HG03460 (cell line): ENCODE measurements at regions not wholly inside any gene's neighbourhood (a gene's known extent, or its start where the extent isn't known, plus 50 kb on each side); places are given as distances from the start of the nearest gene placed in this dataset.

Source experiments
- ATAC-seq: cut with Tn5 transposase; IDR thresholded peaks from one replicate; pipeline ENCODE4 v1.9.1; 2021; ENCODE audit not compliant: unreplicated experiment

GRCh38 chr10:21269289-21269688 is 256.2 kb downstream of the SKIDA1 start:
- ATAC-seq: no peak

DNA sequence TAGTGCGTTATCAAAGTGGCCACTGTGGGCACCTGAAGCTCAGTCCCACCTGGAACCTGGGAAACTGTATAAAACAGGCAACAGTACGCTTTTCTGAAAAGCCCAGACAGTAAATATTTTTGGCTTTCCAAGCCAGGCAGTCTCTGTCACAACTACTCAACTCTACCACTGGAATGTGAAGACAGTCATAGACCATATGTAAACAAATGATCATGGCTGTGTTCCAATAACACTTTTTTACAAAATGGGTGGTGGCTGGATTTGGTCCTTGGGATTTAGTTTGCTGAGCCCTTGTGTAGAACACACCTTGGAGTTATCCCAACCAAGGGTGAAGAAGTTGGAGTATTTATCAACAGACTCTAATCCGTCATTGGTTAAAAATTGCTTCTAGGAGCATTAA is 259.9 kb downstream of the SKIDA1 start:
- no peak for ATAC-seq

- ATAC-seq: no peak
Measured at GRCh38 chr10:21264271-21264670, 261.2 kb downstream of the SKIDA1 start.

DNA sequence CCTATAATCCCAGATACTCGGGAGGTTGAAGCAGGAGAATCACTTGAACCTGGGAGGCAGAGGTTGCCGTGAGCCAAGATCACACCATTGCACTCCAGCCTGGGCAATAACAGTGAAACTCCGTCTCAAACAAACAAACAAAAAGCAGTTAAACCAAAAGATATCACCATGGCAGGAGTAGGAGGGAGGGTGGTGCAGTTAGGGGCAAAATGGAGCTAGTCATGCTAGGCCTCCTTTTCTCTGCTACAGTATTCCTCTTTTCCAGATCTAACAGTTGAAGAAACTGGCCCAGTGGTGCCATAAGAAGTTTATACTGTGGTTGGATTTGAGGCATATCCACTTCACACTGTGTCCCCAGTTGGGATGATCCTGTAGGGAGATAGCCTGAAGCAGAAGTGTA is 261.6 kb downstream of the SKIDA1 start:
- no peak for ATAC-seq

- ATAC-seq: no peak
Measured at GRCh38 chr10:21263263-21263803, 262.1 kb downstream of the SKIDA1 start.

GRCh38 chr10:21261842-21262294 is 263.6 kb downstream of the SKIDA1 start:
- ATAC-seq: no peak

- ATAC-seq: no peak
Measured at GRCh38 chr10:21260506-21261149, 264.9 kb downstream of the SKIDA1 start.

GRCh38 chr10:21260066-21260465 is 265.4 kb downstream of the SKIDA1 start:
- no peak for ATAC-seq

- no peak for ATAC-seq
Measured at GRCh38 chr10:21257919-21258318, 267.6 kb downstream of the SKIDA1 start.

- no peak for ATAC-seq
Measured at GRCh38 chr10:21257191-21257590, 268.3 kb downstream of the SKIDA1 start.

- ATAC-seq: no peak
Measured at GRCh38 chr10:21249435-21249834, 276.0 kb downstream of the SKIDA1 start.

DNA sequence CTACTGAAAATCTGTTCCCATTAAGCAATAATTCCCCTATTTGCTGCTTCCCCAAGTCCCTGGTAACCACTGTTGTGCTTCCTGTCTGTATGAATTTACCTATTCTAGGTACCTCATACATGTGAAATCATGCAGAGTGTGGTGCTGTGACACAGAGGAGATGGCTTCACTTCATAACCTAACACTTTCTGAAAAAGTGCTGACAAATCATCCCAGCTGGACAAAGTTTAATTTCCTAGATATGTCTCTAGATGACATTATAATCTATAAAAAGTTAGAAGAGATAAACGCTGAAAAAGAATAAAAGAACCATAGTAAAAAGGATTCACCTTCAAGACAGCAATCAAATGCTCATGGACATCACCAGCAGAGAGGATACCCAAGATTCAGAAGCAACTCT is 277.9 kb downstream of the SKIDA1 start:
- ATAC-seq: no peak

DNA sequence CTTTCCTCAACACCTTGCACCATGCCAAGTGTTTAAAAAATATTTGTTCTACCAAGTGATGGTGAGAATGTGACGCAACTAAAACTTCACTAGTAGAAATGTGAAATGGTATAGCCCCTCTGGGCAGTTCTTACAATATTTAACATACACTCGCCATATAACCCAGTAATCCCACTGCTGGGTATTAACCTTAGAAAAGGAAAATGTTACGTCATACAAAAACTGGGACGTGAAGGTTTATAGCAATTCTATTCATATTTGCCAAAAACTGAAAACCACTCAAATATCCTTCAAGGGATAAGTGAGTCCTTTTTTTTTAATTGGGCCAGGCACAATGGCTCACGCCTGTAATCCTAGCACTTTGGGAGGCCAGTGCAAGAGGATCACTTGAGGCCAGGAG is 279.3 kb downstream of the SKIDA1 start:
- no peak for ATAC-seq

DNA sequence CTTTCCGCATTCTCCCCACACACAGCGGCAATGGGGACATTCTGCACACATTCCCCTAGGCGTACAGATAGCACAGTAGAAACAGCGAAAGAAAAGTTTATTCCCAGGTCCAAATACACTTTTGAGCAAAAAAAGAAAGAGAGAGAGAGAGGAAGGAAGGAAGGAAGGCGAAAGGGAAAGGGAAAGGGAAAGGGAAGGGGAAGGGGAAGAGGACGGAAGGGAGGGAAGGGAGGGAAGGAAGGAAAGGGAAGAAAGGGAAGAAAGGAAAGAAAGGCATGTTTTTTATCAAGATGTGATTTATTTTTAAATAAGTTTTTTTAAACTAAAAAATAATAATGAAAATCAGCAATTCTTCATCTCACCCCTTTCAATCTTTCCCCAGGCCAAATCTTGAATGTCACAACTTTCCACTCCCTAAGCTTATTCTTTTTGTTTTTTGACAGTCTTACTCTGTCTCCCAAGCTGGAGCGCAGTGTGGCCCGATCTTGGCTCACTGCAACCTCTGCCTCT is 281.7 kb downstream of the SKIDA1 start:
- ATAC-seq: no peak

GRCh38 chr10:21242915-21243314 is 282.6 kb downstream of the SKIDA1 start:
- no peak for ATAC-seq

GRCh38 chr10:21238717-21239116 is 286.8 kb downstream of the SKIDA1 start:
- ATAC-seq: no peak

DNA sequence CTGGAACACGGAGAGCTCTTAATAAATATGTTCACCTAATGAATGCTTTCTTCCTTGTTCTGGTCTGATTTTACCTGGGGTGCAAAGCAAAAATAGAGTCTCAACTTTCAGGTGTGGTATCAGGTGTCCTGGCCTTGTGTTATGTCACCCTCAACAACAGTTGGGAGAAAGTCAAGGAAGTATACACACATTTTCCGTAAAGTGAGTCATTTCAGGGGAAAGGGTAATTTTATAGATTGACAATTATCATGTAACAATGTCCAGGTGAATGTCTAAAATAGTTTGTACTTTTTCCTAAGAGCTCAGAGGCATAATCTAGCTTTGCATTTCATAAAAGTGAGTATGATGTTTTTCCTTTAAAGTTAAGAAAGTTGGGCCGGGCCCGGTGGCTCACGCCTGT is 287.4 kb downstream of the SKIDA1 start:
- ATAC-seq: no peak

- ATAC-seq: no peak
Measured at GRCh38 chr10:21234761-21235160, 290.7 kb downstream of the SKIDA1 start.

DNA sequence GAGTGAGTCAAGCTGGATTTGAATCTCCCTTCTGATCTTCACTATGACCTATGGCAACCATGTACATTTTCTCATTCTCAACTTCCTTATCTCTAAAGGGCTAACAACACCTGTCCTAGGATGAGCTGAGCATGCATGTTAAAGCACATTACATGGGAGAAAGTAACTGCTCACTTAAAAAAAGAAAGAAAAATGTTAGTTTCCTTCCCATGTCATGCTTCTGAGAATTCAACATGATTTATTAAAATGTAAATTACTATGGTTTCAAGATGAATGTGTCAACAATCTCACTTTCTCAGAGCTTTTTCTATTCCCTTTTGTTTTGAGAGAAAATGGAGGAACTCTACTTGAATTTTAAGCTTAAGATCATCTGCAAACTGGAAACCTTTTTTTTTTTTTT is 295.3 kb downstream of the SKIDA1 start:
- ATAC-seq: no peak

DNA sequence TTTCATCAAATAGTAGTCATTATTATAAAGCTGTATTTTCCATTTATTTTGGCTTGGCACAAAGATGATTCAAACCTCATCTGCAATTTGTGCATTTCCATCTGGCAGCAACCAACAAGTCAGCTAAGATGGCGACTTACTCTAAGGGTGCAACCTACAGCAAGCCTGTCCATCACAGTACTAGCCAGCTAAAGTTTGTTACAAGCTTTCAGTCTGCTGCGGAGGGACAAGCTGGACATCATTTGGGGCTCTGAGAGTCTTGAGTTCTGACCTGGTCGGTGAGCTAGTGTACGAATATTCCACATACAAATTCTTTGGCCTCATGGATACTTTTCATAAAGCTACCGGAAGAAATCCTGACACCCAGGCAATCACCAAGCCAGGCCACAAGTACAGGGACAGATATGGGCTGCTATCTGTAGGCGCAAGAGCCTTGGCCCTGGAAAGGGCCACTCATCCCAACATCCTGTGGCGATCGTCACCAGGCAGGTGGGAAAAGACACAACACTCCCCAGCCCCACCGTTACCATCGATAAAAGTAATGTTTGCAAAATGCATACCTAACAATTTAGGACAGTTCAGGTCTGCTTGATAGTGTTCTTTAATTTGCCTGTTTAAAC is 307.6 kb downstream of the SKIDA1 start:
- no peak for ATAC-seq

DNA sequence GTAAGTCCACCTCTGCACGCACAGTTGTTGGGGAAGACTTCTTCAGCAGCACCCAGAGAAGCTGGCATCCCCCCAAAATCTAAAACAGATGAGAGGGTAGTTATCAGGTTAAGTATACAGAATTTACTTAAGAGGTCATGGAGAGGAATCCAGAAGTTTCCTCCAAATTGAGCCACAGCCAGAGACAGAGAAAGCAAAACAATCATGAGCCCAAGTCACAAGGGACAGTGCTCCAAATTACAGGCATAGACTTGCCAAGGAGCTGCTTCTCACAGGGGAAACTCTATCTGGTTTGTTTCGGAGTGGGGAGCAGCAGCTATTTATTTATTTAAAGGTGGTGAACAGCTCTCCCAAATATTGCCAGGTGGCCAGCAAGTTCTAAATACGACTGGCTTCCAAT is 308.4 kb downstream of the SKIDA1 start:
- no peak for ATAC-seq

DNA sequence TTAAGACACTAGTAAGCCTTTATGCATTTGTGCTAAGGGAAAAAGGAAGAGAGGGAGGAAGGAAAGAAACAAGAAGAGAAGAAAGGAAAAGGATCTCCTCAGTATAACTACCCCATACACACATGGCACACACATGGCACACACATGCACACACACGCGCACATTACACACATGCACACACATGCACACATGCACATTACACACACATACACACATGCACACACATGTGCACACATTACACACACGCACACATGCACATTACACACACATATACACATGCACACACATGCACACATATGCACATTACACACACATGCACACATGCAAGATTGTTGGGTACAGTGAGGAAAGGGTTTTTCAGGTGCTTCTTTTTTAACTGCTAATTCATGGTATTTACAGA is 311.2 kb downstream of the SKIDA1 start:
- no peak for ATAC-seq
